GM10266 (cell line): ENCODE measurements at regions not wholly inside any gene's neighbourhood (a gene's known extent, or its start where the extent isn't known, plus 50 kb on each side); places are given as distances from the start of the nearest gene placed in this dataset.
"Not testable (repeated sequence)": the region's sequence is repeated elsewhere in the genome, so short reads cannot be mapped to it uniquely, and the experiment has no call there.

ENCODE experiments used
- DNase-seq: peaks from one replicate; pipeline ENCODE4 v3.0.0; 2012; ENCODE audit errors: extremely low spot score
- TF ChIP-seq, protein P1 (sequence below): IDR thresholded peaks from 2 replicates; pipeline ENCODE4 v1.5.1; 2012; ENCODE audit warnings: mild to moderate bottlenecking, low read depth; ENCODE audit not compliant: control insufficient read depth, insufficient read depth; ENCODE audit errors: missing control alignments

DNA sequence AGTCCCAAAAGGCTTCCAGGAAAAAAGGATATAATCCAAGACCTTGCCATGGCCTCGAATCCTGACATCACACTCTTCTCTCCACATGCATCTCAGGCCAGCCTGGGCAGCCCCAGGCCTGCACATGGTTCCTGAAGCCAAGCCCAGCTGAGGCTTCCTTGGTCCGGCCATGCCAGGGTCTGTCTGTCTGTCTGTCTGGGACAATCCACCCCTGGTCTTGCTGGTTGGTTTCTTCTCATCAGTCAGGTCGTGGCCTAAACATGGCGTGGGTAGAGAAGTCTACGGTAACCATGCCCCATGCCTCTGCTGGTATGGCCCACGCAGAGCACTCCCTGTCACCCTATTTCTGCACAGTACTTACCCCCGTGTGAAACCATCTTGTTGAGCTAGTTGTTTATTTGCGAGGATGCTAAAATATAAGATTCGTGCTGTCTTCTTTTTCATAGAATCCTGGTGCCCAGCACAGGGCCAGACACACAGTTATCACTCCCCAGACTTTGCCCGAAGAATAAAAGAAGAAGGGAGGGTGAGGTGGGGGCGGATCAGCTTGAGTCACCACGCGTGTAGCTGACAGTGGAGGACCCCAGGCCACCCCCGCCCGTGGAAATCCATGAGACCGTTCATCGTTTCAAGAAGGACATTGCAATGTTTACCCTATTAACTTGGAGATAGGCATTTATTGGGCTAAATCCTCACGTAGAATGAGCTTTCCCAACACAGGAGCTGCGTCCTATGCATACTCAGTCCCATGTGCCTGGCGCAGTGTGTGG is 107.2 kb downstream of the RNASET2 start:
- no peak for DNase-seq
- TF ChIP-seq, protein P1, sequence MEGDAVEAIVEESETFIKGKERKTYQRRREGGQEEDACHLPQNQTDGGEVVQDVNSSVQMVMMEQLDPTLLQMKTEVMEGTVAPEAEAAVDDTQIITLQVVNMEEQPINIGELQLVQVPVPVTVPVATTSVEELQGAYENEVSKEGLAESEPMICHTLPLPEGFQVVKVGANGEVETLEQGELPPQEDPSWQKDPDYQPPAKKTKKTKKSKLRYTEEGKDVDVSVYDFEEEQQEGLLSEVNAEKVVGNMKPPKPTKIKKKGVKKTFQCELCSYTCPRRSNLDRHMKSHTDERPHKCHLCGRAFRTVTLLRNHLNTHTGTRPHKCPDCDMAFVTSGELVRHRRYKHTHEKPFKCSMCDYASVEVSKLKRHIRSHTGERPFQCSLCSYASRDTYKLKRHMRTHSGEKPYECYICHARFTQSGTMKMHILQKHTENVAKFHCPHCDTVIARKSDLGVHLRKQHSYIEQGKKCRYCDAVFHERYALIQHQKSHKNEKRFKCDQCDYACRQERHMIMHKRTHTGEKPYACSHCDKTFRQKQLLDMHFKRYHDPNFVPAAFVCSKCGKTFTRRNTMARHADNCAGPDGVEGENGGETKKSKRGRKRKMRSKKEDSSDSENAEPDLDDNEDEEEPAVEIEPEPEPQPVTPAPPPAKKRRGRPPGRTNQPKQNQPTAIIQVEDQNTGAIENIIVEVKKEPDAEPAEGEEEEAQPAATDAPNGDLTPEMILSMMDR, result no peak

- DNase-seq, result not testable (repeated sequence)
These were observed 109.8 kb downstream of the RNASET2 start for GRCh38 chr6:166846446-166847142.

DNA sequence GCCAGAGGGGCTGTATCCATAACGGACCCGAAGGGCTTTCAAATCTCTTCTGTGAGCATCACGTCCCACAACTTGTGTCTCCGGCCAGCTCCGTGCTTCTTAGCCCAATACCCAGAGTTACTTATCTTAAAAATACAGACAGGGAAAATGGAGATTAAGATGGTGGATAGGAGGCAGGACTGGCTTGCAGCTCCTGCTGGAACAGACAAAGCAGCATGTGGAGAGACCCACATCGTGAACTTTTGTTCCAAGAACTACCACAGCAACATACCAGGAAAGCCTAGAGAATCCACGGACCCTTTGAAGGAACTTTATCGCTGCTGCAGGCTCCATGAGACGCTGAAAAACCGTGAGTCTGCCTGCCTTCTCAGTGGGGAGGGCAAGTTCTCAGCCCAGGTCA is 113.7 kb downstream of the RNASET2 start:
- TF ChIP-seq, protein P1, result no peak
- DNase-seq, result no peak

DNA sequence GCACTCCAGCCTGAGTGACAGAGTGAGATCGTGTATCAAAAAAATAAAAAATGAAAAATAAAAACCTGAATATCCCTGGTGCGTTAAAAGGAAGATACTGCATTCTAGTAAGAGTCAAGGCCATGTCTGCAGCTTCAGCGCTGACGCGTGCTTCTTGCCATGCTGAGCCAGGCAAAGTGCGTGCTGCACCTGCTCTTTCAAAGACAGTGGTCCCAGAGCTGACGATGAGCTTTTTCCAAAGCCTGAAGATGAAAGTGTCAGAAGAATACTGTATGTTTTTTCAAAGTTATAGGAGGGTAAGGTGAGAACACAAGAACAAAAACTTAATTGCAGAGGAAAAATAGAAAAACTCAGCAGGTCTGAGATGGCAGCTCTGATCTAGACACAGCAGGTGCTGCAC is 115.1 kb downstream of the RNASET2 start:
- no peak for DNase-seq
- TF ChIP-seq, protein P1, result no peak

DNA sequence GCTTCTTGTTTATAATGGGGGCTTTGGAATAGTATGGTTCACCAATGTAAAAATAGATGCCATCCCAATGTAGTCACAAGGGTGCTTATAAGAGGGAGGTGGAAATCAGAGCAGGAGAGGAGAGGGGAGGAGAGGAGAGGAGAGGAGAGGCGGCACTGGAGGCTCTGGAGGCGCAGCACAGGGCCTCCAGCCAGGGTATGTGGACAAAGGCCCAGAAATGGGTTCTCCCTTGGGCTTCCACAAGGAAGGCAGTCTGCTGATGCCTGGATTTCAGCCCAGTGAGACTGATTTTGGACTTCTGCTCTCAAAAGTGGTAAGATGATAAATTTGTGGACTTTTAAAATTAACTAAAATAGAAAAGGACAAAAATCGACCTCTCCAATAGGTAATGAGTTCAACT is 116.8 kb downstream of the RNASET2 start:
- no peak for DNase-seq
- TF ChIP-seq, protein P1, result no peak

DNA sequence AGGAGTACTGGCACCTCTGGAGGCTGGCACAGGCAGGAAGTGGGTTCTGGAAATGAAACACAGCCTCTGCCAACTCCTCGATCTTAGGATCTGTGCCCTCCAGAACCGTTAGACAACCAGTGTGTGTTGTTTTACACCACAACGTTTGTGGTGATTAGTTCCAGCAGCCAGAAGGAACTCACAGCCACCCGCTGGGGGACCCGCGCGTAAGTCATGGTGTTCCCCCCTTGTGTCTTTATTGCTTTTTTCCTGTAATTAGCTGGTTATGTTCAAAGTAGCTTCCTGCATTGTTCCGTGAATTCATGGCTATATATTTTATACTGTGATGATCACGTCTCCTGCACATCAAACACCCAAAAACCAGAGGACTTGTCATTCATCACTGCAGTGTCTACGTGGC is 117.4 kb downstream of the RNASET2 start:
- DNase-seq, result no peak
- TF ChIP-seq, protein P1, result no peak

- DNase-seq, result no peak
- TF ChIP-seq, protein P1, result no peak
These were observed 119.3 kb downstream of the RNASET2 start for GRCh38 chr6:166836785-166837718.
